Activated T-cell treated with anti-CD3 and anti-CD28 coated beads, Interleukin-2, amount 50 U/mL, for 72 hours (primary cell): ENCODE measurements at regions not wholly inside any gene's neighbourhood (a gene's known extent, or its start where the extent isn't known, plus 50 kb on each side); places are given as distances from the start of the nearest gene placed in this dataset.

Experiments
- ATAC-seq, 2 donors: fragments of 150-1000 bp; cut with Tn5 transposase; replicated peaks in 1 of 2; 2 replicates each; pipeline ENCODE4 v1.10.0; 2021; ENCODE audit warnings: moderate library complexity in 2 of 2, mild to moderate bottlenecking in 1 of 2
- DNase-seq, 2 donors: peaks; one replicate each; pipeline ENCODE4 v3.0.0; 2021 to 2022; ENCODE audit warnings: mixed read lengths in 1 of 2
- H3K27ac Mint-ChIP-seq: one replicate; pipeline ENCODE4 v1.8.0; 2022; ENCODE audit warnings: mild to moderate bottlenecking, moderate library complexity, mixed read lengths
- H3K27me3 Mint-ChIP-seq: one replicate; pipeline ENCODE4 v1.8.0; 2022; ENCODE audit warnings: low read depth, mixed read lengths
- H3K36me3 Mint-ChIP-seq, 2 donors: one replicate each; pipeline ENCODE4 v1.8.0; 2022; ENCODE audit warnings: mixed read lengths in 2 of 2, mild to moderate bottlenecking in 1 of 2; ENCODE audit not compliant: insufficient read depth in 2 of 2
- H3K4me1 Mint-ChIP-seq: one replicate; pipeline ENCODE4 v1.8.0; 2022; ENCODE audit warnings: low read depth, mixed read lengths
- H3K4me3 Mint-ChIP-seq, 2 donors: one replicate each; pipeline ENCODE4 v1.8.0; 2022; ENCODE audit warnings: mild to moderate bottlenecking in 2 of 2, mixed read lengths in 2 of 2, moderate library complexity in 2 of 2
- H3K9me3 Mint-ChIP-seq, 2 donors: one replicate each; pipeline ENCODE4 v1.8.0; 2022; ENCODE audit warnings: mixed read lengths in 2 of 2

DNA sequence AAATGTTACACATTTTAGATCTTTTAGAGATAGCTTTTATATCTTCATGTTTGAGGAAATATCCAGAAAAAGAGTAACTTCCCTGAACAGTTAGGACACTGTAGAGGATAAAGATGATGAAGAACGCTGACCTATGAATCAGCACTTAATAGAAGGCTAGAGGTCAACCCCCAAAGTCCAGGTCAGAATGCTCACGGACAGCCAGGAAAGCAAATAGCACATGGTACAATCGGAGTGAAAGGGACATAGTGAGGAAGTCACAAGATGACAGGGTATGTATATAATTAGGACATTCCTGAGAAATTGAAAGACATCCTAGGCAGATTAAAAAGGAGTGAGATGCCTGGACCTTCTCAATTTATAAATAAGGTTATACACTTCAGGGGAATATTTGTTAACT lies 55.1 kb upstream of the CNTNAP4 start:
- Mint-ChIP-seq H3K27me3 (no peaks in the 10 kb centered on the region), H3K4me1 (no peaks in the 10 kb centered on the region), H3K27ac (no peak overlapping the region), H3K4me3 (no peak overlapping the region), H3K36me3 (no peaks in the 10 kb centered on the region), H3K9me3 (no peaks in the 10 kb centered on the region)
- ATAC-seq (no peak), DNase-seq (no peak)

DNA sequence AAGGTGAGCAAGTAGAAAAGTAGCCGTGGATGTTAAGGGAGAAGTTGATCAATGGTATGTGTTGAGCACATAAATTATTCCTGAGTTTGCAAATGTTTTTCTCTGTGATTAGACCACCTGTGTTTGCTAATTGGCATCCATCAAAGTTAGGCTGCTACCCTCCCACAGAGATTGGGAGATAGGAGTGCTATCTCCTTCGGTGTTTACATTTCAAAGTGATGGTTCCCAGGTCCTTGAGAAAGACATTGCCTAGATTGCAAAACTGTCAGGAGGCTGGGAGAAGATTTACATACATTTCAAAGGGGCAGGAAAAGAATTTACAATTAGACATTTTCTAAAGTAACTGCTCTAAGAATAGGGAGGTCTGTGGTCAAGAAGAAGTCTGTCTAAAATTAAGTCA lies 54.3 kb upstream of the CNTNAP4 start:
- DNase-seq (no peak), ATAC-seq (no peak)
- H3K4me3 Mint-ChIP-seq, result no peak overlapping the region
- H3K4me1 Mint-ChIP-seq, result no peaks in the 10 kb centered on the region
- no peaks in the 10 kb centered on the region for H3K9me3 Mint-ChIP-seq
- no peak overlapping the region for H3K27ac Mint-ChIP-seq
- H3K27me3 Mint-ChIP-seq, result no peaks in the 10 kb centered on the region
- no peaks in the 10 kb centered on the region for H3K36me3 Mint-ChIP-seq

DNA sequence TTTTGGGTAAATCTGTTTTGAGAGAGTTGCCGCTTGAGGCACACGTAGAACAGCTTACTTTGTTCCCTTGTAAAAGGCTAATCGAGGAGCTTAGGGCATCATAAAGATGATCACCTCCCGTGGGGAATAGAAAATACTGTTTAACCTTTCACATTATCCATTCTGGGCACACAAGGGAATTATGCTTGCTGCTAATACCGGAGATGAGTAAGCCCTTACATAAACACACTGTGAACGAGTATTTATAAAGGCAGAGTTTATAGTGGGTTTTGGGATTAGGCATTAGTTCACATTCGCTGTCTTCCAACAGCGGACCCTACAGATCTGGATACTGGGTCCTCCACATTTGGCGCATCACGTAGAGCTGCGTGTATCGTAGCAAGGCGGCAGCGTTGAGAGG lies 51.2 kb upstream of the CNTNAP4 start:
- no peaks in the 10 kb centered on the region for H3K27me3 Mint-ChIP-seq
- H3K36me3 Mint-ChIP-seq, result no peaks in the 10 kb centered on the region
- H3K4me3 Mint-ChIP-seq, result no peak overlapping the region
- no peak for DNase-seq
- no peak for ATAC-seq
- peaks cover 2 to 4% of the 10 kb centered on the region in 2 donors for H3K9me3 Mint-ChIP-seq
- no peak overlapping the region for H3K27ac Mint-ChIP-seq
- no peaks in the 10 kb centered on the region for H3K4me1 Mint-ChIP-seq

DNA sequence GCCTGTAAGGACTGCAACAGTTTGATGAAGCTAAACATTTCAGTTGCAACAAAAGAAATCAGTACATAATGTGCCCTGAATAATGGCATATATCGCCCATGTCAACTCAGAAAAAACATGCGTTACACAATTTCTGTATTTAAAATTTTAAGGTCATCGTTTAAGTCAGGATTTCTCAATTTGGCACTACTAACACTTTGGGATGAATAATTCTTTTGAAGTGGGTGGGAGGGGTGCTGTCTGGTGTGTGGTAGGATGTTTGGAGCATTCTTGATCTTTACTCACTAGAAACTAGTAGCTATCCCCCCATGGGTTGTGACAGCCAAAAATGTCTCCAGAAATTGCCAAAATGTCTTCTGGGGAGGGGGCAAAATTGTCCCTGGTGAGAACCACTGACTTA lies 50.7 kb upstream of the CNTNAP4 start:
- no peak overlapping the region for H3K4me3 Mint-ChIP-seq
- peaks cover 2 to 4% of the 10 kb centered on the region in 2 donors for H3K9me3 Mint-ChIP-seq
- no peaks in the 10 kb centered on the region for H3K36me3 Mint-ChIP-seq
- no peak overlapping the region for H3K27ac Mint-ChIP-seq
- H3K27me3 Mint-ChIP-seq, result no peaks in the 10 kb centered on the region
- DNase-seq (no peak), ATAC-seq (no peak)
- no peaks in the 10 kb centered on the region for H3K4me1 Mint-ChIP-seq
